ENCODE measurements at regions not wholly inside any gene's neighbourhood (a gene's known extent, or its start where the extent isn't known, plus 50 kb on each side); places are given as distances from the start of the nearest gene placed in this dataset.

DNA sequence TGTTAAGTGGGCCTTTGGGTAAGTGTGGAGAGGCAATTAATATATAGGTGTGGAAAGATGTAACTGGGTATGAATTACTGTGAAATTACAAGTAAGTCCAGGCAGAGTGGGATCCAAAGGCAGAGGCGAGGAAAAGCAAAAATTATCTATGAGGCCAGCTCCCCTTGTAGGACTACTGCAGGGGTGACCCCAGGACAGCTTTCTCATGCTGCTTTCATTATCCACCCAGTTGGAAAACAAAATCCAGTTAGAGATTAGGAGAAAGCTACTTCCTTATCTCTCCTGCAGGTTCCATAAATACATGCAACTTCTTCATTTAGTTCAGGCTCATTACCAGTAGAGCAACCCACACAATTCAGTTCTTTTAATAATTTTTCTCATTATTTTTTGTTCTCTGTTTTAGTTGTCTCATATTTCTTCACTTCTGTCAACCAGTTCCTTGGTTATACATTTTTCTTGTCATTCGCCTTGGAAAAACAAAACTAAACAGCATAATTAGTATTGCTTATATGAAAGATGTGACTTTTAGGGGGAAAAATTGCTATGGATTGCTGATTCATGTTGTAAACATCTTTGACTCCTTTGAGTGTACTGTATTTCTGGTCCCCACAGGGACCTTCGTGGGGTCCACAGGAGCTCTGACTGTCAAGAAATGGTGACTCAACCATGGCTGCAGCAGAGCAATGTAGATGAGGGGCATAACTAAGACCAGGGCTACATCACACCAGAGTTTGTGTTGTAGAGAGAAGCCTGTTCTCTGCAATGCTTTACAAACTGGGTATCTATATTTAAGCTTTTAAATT is 110.4 kb upstream of the PARD3B start:
- no peak for ATAC-seq
- Histone ChIP-seq H3K4me3 (no peak overlapping the region), H3K27me3 (ENCODE audit: low read depth) (no peaks in the 10 kb centered on the region), H3K4me1 (no peaks in the 10 kb centered on the region), H3K27ac (no peak overlapping the region), H3K9me3 (no peaks in the 10 kb centered on the region), H3K36me3 (no peaks in the 10 kb centered on the region)
- intact Hi-C loops (cut with DNase I) = no loop called here
- DNase-seq = no peak
- TF ChIP-seq, protein P1, sequence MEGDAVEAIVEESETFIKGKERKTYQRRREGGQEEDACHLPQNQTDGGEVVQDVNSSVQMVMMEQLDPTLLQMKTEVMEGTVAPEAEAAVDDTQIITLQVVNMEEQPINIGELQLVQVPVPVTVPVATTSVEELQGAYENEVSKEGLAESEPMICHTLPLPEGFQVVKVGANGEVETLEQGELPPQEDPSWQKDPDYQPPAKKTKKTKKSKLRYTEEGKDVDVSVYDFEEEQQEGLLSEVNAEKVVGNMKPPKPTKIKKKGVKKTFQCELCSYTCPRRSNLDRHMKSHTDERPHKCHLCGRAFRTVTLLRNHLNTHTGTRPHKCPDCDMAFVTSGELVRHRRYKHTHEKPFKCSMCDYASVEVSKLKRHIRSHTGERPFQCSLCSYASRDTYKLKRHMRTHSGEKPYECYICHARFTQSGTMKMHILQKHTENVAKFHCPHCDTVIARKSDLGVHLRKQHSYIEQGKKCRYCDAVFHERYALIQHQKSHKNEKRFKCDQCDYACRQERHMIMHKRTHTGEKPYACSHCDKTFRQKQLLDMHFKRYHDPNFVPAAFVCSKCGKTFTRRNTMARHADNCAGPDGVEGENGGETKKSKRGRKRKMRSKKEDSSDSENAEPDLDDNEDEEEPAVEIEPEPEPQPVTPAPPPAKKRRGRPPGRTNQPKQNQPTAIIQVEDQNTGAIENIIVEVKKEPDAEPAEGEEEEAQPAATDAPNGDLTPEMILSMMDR (IDR thresholded peaks at IDR 0.05) = no peak

DNA sequence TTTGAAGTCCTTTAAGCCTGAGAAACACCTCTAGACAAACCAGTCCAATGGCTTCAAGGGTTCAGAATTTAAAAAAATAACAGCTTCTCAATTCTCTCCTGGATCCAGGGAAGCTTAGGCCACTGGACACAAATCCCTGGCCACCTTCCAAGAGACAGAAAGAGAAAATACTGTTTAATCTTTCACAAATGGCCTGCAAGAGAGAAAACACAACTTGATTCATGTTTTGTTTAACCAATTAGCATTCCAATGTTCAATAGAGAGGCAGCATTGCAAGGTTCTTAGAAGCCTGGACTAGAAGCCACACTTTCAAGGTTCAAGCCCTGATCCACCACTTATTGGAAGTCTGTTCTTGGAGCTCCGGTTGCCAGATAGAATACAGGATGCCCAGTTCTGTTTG is 109.0 kb upstream of the PARD3B start:
- Histone ChIP-seq H3K27me3 (ENCODE audit: low read depth) (no peaks in the 10 kb centered on the region), H3K4me1 (no peaks in the 10 kb centered on the region), H3K9me3 (no peaks in the 10 kb centered on the region), H3K36me3 (no peaks in the 10 kb centered on the region), H3K27ac (no peak overlapping the region), H3K4me3 (no peak overlapping the region)
- intact Hi-C loops (cut with DNase I) = no loop called here
- ATAC-seq (no peak), DNase-seq (no peak)
- TF ChIP-seq, protein P1 (IDR thresholded peaks at IDR 0.05) = no peak

DNA sequence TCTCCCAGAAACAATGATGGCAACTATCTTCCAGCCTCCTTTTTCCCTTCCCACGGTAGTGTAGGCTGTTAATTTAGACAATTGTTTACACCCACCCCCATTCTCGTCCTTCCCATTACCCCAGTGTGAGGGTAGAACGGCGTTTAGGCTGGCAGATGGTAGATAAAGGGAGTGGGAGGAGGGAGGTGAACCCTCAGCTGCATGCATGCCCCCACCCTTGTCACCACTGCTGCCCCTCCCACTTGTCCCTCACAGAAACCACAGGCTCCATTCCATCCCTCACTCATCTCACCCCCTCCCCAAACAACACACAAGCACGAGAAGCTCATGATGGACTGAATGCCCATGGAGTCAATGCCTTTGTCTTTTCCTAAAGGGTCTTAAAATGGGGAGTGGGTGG is 107.9 kb upstream of the PARD3B start:
- no peaks in the 10 kb centered on the region for H3K4me1 ChIP-seq
- H3K27me3 ChIP-seq (ENCODE audit: low read depth) = no peaks in the 10 kb centered on the region
- no peaks in the 10 kb centered on the region for H3K9me3 ChIP-seq
- TF ChIP-seq, protein P1 (IDR thresholded peaks at IDR 0.05) = no peak
- no peaks in the 10 kb centered on the region for H3K36me3 ChIP-seq
- no peak overlapping the region for H3K4me3 ChIP-seq
- intact Hi-C loops (cut with DNase I) = no loop called here
- H3K27ac ChIP-seq = no peak overlapping the region
- ATAC-seq (no peak), DNase-seq (no peak)

DNA sequence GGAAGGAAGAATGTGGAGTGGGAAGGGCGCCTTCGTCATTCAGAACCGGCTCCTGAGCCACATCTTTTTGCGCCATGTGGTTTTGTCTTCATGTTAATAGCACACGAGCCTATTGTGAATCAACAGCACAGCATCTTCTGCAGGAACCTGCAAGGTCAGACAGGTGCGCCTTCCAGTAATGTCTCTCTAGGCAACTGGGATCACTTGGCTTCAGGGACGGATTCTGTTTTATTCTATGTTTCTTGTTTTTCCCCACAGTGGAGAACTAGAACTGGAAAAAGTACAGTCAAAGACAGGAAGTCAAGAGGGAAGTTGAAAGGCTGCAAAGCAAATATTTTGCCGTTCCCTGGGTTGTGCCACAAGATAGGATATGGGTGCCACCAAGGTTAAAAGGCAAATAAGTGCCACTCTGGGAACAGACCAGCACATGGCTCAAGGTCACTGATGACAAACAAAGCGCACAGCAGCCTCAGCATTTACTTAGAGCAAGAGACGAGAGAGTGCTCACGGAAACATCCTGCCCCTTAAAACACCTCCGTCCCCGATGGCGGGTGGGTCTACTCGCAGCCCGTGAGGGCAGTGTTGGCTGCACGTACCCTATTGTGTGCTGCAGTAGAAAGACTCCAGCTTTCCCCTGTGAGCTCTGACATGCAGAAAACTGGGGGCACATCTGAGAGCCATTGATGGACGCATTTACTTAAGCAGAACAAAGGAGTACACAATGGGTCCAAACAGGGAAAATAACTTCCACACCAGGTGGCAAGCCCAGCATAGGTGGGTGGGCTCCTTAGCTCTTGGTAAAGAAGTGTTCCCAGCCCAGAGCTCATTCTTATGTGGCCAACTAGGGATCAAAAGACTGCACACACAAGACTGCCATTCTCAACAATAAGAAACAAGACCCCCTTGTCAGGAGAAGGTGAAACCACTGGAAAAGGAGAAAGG is 107.2 kb upstream of the PARD3B start:
- no peak for ATAC-seq
- H3K27me3 ChIP-seq (ENCODE audit: low read depth) = no peaks in the 10 kb centered on the region
- no peaks in the 10 kb centered on the region for H3K9me3 ChIP-seq
- no peaks in the 10 kb centered on the region for H3K36me3 ChIP-seq
- intact Hi-C loops (cut with DNase I) = no loop called here
- no peaks in the 10 kb centered on the region for H3K4me1 ChIP-seq
- TF ChIP-seq, protein P1 (IDR thresholded peaks at IDR 0.05) = no peak
- no peak overlapping the region for H3K4me3 ChIP-seq
- DNase-seq = no peak
- H3K27ac ChIP-seq = no peak overlapping the region

DNA sequence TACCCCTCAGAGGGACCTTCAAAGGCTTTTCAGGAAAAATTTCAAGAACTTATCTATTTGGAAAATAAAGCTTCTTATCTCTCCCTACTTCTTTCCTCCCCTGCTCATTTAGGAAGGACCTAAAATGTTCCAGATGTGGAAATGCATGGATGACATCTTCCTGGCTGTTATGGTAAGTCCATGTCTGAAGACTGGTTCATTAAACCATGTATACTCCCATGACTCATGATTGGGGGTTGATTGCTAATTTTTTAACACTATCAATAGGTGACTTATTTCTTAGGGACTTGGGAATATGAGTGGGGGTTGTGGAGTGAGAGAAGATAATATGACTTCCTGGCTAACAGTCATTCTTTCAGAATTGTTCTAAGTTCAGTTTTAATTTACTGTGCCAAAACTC is 104.0 kb upstream of the PARD3B start:
- ATAC-seq (no peak), DNase-seq (no peak)
- intact Hi-C loops (cut with DNase I) = no loop called here
- Histone ChIP-seq H3K36me3 (no peaks in the 10 kb centered on the region), H3K27ac (no peak overlapping the region), H3K27me3 (ENCODE audit: low read depth) (no peaks in the 10 kb centered on the region), H3K4me1 (no peaks in the 10 kb centered on the region), H3K9me3 (no peaks in the 10 kb centered on the region), H3K4me3 (no peak overlapping the region)
- TF ChIP-seq, protein P1 (IDR thresholded peaks at IDR 0.05) = no peak
